ENCODE measurements at regions not wholly inside any gene's neighbourhood (a gene's known extent, or its start where the extent isn't known, plus 50 kb on each side); places are given as distances from the start of the nearest gene placed in this dataset.

- TF ChIP-seq POLR2AphosphoS5 (IDR thresholded peaks at IDR 0.05; ENCODE audit: low read depth, low read length) (no peak), CTCF (IDR thresholded peaks at IDR 0.05) (no peak), TCF7L2 (IDR thresholded peaks at IDR 0.05; ENCODE audit: low read depth, low read length) (no peak), REST (IDR thresholded peaks at IDR 0.05; ENCODE audit: insufficient read depth in 1 of 2, low read depth in 2 of 2, low read length in 1 of 2) (no peak), SIN3A (IDR thresholded peaks at IDR 0.05; ENCODE audit: borderline replicate concordance, insufficient read depth, low read depth, low read length) (no peak)
These were observed 150.7 kb upstream of the AGTR1 start for GRCh38 chr3:148546959-148547358.

All from Panc1 (cell line).